Epithelial cell of proximal tubule (primary cell): ENCODE measurements at regions not wholly inside any gene's neighbourhood (a gene's known extent, or its start where the extent isn't known, plus 50 kb on each side); places are given as distances from the start of the nearest gene placed in this dataset.

ENCODE experiments used
- DNase-seq: peaks from one replicate; pipeline ENCODE4 v3.0.0-alpha.2; 2011; ENCODE audit warnings: low read depth
- H3K4me3 ChIP-seq: 2 replicates; pipeline ENCODE4 v1.5.1; 2011; ENCODE audit warnings: low read depth, mild to moderate bottlenecking, low read length
- TF ChIP-seq, protein P1 (sequence below): conservative IDR thresholded peaks from 2 replicates; pipeline ENCODE4 v1.5.1; 2012; ENCODE audit warnings: low read depth, mild to moderate bottlenecking, low read length

DNA sequence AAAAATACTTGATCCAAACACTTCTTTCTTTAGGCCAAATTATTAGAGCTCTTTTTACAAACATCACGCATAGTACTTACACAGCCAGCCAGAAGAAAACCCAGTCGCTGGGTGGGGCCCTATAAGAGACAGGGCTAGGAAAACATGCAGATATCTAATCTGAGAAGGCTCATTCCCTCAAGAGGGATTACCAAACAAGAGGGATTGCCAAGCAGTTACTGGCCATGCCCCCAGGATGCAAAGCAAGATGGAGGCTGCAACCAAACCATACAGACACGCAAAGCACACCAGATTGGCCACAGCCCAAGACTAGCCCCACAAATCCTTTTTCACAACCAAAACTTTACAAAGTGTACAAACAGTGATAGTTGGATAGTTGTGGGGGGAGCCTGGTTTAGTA lies 1235.4 kb upstream of the GJE1 start:
- H3K4me3 ChIP-seq, result no peak overlapping the region
- TF ChIP-seq, protein P1, sequence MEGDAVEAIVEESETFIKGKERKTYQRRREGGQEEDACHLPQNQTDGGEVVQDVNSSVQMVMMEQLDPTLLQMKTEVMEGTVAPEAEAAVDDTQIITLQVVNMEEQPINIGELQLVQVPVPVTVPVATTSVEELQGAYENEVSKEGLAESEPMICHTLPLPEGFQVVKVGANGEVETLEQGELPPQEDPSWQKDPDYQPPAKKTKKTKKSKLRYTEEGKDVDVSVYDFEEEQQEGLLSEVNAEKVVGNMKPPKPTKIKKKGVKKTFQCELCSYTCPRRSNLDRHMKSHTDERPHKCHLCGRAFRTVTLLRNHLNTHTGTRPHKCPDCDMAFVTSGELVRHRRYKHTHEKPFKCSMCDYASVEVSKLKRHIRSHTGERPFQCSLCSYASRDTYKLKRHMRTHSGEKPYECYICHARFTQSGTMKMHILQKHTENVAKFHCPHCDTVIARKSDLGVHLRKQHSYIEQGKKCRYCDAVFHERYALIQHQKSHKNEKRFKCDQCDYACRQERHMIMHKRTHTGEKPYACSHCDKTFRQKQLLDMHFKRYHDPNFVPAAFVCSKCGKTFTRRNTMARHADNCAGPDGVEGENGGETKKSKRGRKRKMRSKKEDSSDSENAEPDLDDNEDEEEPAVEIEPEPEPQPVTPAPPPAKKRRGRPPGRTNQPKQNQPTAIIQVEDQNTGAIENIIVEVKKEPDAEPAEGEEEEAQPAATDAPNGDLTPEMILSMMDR, result no peak

DNA sequence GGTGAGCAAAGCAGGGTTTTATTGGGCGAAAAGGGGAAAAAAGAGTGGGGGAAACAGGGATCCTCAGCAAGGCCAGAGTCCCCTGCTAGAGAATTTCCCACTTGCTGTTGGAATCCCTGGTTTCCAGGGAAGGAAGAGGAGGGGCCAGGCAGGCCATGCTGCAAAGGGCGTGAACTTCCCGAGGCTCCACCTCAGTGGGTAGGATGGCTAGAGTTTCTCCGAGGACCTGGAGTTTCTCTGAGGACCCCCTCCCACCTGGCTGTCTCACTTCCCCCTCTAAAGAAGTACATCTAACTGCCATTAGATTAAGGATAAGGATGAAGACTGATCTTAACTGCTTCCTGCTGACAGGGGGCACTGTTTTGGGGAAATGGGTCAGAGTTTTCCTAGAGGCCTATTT lies 1239.3 kb upstream of the GJE1 start:
- H3K4me3 ChIP-seq, result no peak overlapping the region
- no peak for DNase-seq
- TF ChIP-seq, protein P1, result no peak

More for the DNA sequence above, 1235.4 kb upstream of the GJE1 start:
- DNase-seq, result no peak

DNA sequence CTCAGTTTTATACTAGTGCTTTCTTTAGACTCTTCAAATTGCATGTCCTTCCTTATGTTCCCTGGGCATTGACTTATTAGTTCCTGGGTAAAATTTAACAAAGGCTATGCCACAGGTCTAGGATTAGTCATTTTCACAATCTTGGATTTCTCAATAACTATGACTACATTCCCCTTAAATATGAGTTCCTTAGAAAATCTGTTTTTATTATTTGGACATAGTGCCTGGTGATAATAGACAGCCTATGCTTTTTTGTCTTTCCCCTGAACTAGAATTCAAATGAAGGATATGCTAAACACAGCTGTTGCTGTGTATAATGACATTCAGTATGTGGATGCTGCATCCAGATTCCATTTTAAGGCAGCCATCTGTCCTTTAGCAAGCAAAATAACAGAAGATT lies 1252.8 kb upstream of the GJE1 start:
- DNase-seq, result peak; percentile 70
- TF ChIP-seq, protein P1, result no peak
- no peak overlapping the region for H3K4me3 ChIP-seq

DNA sequence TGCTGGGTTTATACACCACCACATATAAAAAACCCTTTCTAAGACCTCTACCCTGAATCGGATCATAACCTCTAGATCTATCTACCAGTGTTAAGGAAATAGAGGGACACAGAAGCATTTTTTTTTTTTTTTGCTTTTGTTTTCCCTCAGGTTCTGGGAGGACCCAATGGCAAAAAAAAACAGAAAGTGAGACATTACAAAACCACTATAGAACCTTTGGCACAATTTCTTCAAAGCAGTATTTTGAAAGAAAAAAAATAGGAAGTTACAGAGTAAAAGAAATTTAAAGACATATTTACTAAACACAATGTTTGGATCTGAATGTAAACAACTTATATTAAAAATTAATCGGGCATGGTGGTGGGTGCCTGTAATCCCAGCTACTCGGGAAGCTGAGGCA lies 1258.7 kb upstream of the GJE1 start:
- no peak for DNase-seq
- TF ChIP-seq, protein P1, result no peak
- no peak overlapping the region for H3K4me3 ChIP-seq

DNA sequence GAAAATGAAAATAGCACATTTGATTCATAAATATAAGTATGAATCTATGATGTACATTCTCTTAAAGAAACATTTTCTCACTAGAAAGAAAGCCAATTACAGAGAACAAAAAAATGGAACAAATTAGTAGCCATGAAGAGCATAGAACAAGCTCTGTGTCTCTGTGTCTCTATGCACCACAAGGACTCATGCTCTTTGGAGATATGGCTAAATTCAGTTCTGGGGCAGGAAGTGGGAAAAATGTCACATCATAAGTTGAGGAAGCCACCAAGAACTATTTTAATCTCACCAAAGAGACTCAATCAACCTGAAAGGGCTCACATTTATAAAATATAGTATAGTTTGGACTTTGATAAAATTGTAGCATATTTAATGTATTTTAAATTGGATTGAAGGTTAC lies 1259.8 kb upstream of the GJE1 start:
- H3K4me3 ChIP-seq, result no peak overlapping the region
- DNase-seq, result no peak
- TF ChIP-seq, protein P1, result no peak

DNA sequence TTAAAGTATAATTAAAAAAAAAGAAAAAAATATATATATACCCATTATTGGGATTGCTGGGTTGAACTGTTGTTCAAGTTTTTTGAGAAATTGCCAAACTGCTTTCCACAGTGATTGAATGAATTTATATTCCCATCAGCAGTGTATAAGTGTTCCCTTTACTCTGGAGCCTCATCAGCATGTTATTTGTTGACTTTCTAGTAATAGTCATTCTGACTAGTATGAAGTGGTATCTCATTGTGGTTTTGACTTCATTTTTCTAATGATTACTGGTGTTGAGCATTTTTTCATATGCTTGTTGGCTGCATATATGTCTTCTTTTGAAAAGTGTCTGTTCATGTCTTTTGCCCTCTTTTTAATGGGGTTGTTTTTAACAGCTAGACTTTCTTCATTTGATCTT lies 1260.8 kb upstream of the GJE1 start:
- DNase-seq, result no peak
- TF ChIP-seq, protein P1, result no peak
- no peak overlapping the region for H3K4me3 ChIP-seq

DNA sequence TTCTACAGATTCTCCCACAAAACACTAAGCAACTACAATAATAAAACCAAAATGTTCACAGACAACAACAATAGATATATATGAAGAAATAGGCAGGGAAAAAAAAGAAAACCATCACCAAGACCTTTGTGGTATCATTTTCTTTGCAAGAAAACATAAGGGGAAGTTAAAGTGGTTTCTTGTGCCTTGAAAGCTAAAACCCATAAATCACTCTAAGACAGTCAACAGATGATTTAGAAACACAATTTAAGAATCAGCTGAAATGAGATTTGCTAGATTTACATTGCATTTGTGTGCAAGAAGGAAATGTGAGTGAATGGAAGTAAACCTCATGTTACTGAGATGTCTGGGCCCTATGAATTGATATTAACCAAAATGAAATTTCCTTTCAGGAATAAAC lies 1265.4 kb upstream of the GJE1 start:
- TF ChIP-seq, protein P1, result no peak
- no peak for DNase-seq
- no peak overlapping the region for H3K4me3 ChIP-seq
